ENCODE measurements at regions not wholly inside any gene's neighbourhood (a gene's known extent, or its start where the extent isn't known, plus 50 kb on each side); places are given as distances from the start of the nearest gene placed in this dataset.

DNA sequence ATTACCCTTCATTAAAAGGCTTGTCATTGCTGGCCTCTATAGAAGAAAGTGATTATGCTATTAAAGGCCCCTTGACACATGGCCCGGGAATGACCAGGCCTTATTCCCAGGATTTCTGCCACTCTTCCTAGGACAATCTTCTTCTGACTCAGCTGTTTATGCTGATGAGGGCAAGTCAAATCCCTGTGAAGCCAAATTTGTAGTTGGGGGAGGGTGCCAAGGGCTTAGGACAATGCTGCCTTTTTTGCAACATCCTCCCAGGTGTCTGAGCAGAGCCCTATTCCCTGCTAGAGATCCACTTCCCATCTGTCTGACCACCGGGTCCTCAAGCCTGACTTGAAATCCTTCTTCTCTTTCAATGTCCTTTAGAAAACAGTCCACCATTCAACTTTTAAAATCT lies 230.7 kb upstream of the SRRM4 start:
- no peak overlapping the region for H3K4me3 ChIP-seq
- TF ChIP-seq, protein P1, sequence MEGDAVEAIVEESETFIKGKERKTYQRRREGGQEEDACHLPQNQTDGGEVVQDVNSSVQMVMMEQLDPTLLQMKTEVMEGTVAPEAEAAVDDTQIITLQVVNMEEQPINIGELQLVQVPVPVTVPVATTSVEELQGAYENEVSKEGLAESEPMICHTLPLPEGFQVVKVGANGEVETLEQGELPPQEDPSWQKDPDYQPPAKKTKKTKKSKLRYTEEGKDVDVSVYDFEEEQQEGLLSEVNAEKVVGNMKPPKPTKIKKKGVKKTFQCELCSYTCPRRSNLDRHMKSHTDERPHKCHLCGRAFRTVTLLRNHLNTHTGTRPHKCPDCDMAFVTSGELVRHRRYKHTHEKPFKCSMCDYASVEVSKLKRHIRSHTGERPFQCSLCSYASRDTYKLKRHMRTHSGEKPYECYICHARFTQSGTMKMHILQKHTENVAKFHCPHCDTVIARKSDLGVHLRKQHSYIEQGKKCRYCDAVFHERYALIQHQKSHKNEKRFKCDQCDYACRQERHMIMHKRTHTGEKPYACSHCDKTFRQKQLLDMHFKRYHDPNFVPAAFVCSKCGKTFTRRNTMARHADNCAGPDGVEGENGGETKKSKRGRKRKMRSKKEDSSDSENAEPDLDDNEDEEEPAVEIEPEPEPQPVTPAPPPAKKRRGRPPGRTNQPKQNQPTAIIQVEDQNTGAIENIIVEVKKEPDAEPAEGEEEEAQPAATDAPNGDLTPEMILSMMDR (IDR thresholded peaks at IDR 0.05) = no peak
- ATAC-seq (no peak), DNase-seq (no peak)
- H3K27ac ChIP-seq = no peak overlapping the region
- H3K36me3 ChIP-seq = no peaks in the 10 kb centered on the region
- intact Hi-C loops (cut with DNase I) = no loop called here
- peaks cover 0 to 16% (median 5%) of the 10 kb centered on the region in 11 donors for H3K9me3 ChIP-seq
- H3K27me3 ChIP-seq = peaks cover 0 to 18% (median 0%) of the 10 kb centered on the region in 7 donors
- H3K4me1 ChIP-seq = no peaks in the 10 kb centered on the region
- WGBS, 2 donors = 70 to 82% methylated on average over 2 of the region's 2 CpGs

GRCh38 chr12:118751355-118751754 lies 230.0 kb upstream of the SRRM4 start:
- intact Hi-C loops (cut with DNase I) = no loop called here
- WGBS, 2 donors = 92 to 95% methylated on average over 1 of the region's 1 CpG

DNA sequence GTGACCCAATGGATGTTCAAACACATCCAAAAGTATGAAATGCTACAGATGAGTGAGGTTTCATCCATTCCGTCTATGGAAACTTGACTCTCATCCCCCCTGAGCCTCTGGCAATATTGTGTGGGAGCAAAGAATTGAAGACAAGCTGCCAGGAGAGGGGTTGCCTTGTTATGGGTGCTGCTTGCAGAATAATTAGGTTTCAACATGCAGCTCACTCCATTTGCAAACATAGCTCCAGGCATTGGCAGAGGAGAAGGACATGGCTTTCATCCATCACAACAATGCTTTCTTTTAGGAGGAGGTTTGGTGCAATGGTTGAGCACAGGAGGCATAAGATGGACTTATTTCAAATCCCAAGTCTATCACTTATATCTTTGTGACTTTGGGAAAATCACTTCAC lies 220.7 kb upstream of the SRRM4 start:
- DNase-seq = no peak
- TF ChIP-seq, protein P1 (IDR thresholded peaks at IDR 0.05) = no peak
- WGBS, 2 donors = 85 to 89% methylated on average over 1 of the region's 1 CpG

More at GRCh38 chr12:118751355-118751754, 230.0 kb upstream of the SRRM4 start:
- Histone ChIP-seq H3K27me3 (peaks cover 0 to 15% (median 0%) of the 10 kb centered on the region in 7 donors), H3K36me3 (no peaks in the 10 kb centered on the region), H3K27ac (no peak overlapping the region), H3K4me1 (no peaks in the 10 kb centered on the region), H3K9me3 (peaks cover 0 to 16% (median 5%) of the 10 kb centered on the region in 11 donors), H3K4me3 (no peak overlapping the region)
- ATAC-seq = no peak
- DNase-seq = no peak
- TF ChIP-seq, protein P1 (IDR thresholded peaks at IDR 0.05) = no peak

GRCh38 chr12:118763234-118763633 lies 218.1 kb upstream of the SRRM4 start:
- intact Hi-C loops (cut with DNase I) = no loop called here
- TF ChIP-seq, protein P1 (IDR thresholded peaks at IDR 0.05) = no peak
- no peak overlapping the region for H3K4me3 ChIP-seq
- DNase-seq (no peak), ATAC-seq (peak in 1 of 8 donors; percentile 21)
- H3K4me1 ChIP-seq = peaks cover 0 to 4% (median 0%) of the 10 kb centered on the region in 9 donors
- no peaks in the 10 kb centered on the region for H3K36me3 ChIP-seq
- peaks cover 0 to 16% (median 0%) of the 10 kb centered on the region in 7 donors for H3K27me3 ChIP-seq
- peaks cover 0 to 4% (median 0%) of the 10 kb centered on the region in 11 donors for H3K9me3 ChIP-seq
- H3K27ac ChIP-seq = no peak overlapping the region
- 60 to 61% methylated on average over 1 of the region's 1 CpG for WGBS, 2 donors

More for the DNA sequence above, 220.7 kb upstream of the SRRM4 start:
- H3K4me3 ChIP-seq = no peak overlapping the region
- no peaks in the 10 kb centered on the region for H3K36me3 ChIP-seq
- peaks cover 0 to 4% (median 0%) of the 10 kb centered on the region in 11 donors for H3K9me3 ChIP-seq
- intact Hi-C loops (cut with DNase I) = no loop called here
- no peak for ATAC-seq
- peaks cover 0 to 4% (median 0%) of the 10 kb centered on the region in 9 donors for H3K4me1 ChIP-seq
- H3K27ac ChIP-seq = no peak overlapping the region
- H3K27me3 ChIP-seq = peaks cover 0 to 16% (median 0%) of the 10 kb centered on the region in 7 donors
